OCI-LY7 (cell line): ENCODE measurements at regions not wholly inside any gene's neighbourhood (a gene's known extent, or its start where the extent isn't known, plus 50 kb on each side); places are given as distances from the start of the nearest gene placed in this dataset.

Experiments used
- BruUV-seq: library from RNA; stranded (reverse); fragments of 400-500 nt; replicated peaks from 2 replicates; lab custom pipeline; 2021; lab: Mats Ljungman, UMichigan
- CTCF ChIA-PET: fragments of 300-600 bp; sonication (Branson Sonifier 250); formaldehyde crosslinking; loops from one replicate; lab custom pipeline; 2022; ENCODE audit warnings: antibody characterized with exemption; ENCODE audit not compliant: unreplicated experiment; lab: Charles Lee
- POLR2A ChIA-PET: fragments of 300-600 bp; sonication (Branson Sonifier 250); formaldehyde crosslinking; loops from one replicate; lab custom pipeline; 2022; ENCODE audit warnings: antibody characterized with exemption; lab: Charles Lee
- DNase-seq: peaks from one replicate; pipeline ENCODE4 v3.0.0-alpha.2; 2015; ENCODE audit warnings: low spot score
- H2AFZ ChIP-seq: fragments of 200-600 bp; sonication (generic), shearing (Covaris generic); 2 replicates; pipeline ENCODE4 v1.6.1; 2014; ENCODE audit warnings: mild to moderate bottlenecking, antibody characterized with exemption, low read length, moderate library complexity
- H3K27ac ChIP-seq: fragments of 200-600 bp; sonication (generic); 2 replicates; pipeline ENCODE4 v1.5.1; 2014; ENCODE audit warnings: mixed run types, low read depth, mild to moderate bottlenecking, moderate library complexity, low read length, inconsistent platforms; ENCODE audit not compliant: poor library complexity, severe bottlenecking
- H3K36me3 ChIP-seq: fragments of 200-600 bp; sonication (generic); 2 replicates; pipeline ENCODE4 v1.6.1; 2014; ENCODE audit warnings: mild to moderate bottlenecking, antibody characterized with exemption, low read length, moderate library complexity, mixed read lengths; ENCODE audit not compliant: insufficient read depth
- H3K4me1 ChIP-seq: fragments of 200-600 bp; sonication (generic); 2 replicates; pipeline ENCODE4 v1.5.1; 2014; ENCODE audit warnings: mild to moderate bottlenecking, low read length; ENCODE audit not compliant: insufficient read depth, poor library complexity, severe bottlenecking
- H3K4me2 ChIP-seq: fragments of 200-600 bp; sonication (generic); 2 replicates; pipeline ENCODE4 v1.6.1; 2014; ENCODE audit warnings: mild to moderate bottlenecking, low read length
- H3K4me3 ChIP-seq: fragments of 200-600 bp; sonication (generic); 2 replicates; pipeline ENCODE4 v1.5.1; 2014; ENCODE audit warnings: mild to moderate bottlenecking, low read depth, low read length; ENCODE audit not compliant: poor library complexity, severe bottlenecking
- H3K79me2 ChIP-seq: fragments of 200-600 bp; sonication (generic); 2 replicates; pipeline ENCODE4 v1.6.1; 2016; ENCODE audit warnings: low read depth, mild to moderate bottlenecking, low read length, moderate library complexity, mixed read lengths; ENCODE audit not compliant: insufficient read depth
- H3K9me2 ChIP-seq: fragments of 200-600 bp; sonication (generic); 2 replicates; pipeline ENCODE4 v1.6.1; 2016; ENCODE audit warnings: mild to moderate bottlenecking, low read length, mixed read lengths; ENCODE audit not compliant: insufficient read depth
- H3K9me3 ChIP-seq: fragments of 200-600 bp; sonication (generic); 2 replicates; pipeline ENCODE4 v1.6.1; 2014; ENCODE audit warnings: mild to moderate bottlenecking, mixed run types, low read length, mixed read lengths
- H4K20me1 ChIP-seq: fragments of 200-600 bp; sonication (generic); 2 replicates; pipeline ENCODE4 v1.6.1; 2014; ENCODE audit warnings: mild to moderate bottlenecking, antibody characterized with exemption, low read length, moderate library complexity, mixed read lengths; ENCODE audit not compliant: insufficient read depth
- EZH2phosphoT487 ChIP-seq: fragments of 200-600 bp; sonication (generic); IDR thresholded peaks from 2 replicates; pipeline ENCODE4 v1.6.1; 2018; ENCODE audit warnings: low read depth, borderline replicate concordance, mild to moderate bottlenecking, mixed run types, antibody characterized with exemption, low read length, moderate library complexity, mixed read lengths
- intact Hi-C: fragments of 100-400 bp; cut with micrococcal nuclease; formaldehyde crosslinking; loops from one replicate; pipeline ENCODE4 v1.10.0; 2022; ENCODE audit not compliant: unreplicated experiment
- TF ChIP-seq, protein P1 (sequence below): fragments of 200-600 bp; sonication (generic); conservative IDR thresholded peaks from 2 replicates; pipeline ENCODE4 v1.5.1; 2014; ENCODE audit warnings: mild to moderate bottlenecking, antibody characterized with exemption, low read length, moderate library complexity, mixed read lengths

- Histone ChIP-seq H3K4me3 (no peak overlapping the region), H3K4me2 (no peak overlapping the region), H3K9me3 (no peaks in the 10 kb centered on the region), H2AFZ (no peak overlapping the region), H3K36me3 (no peaks in the 10 kb centered on the region), H4K20me1 (no peaks in the 10 kb centered on the region), H3K27ac (no peak overlapping the region), H3K79me2 (no peaks in the 10 kb centered on the region), H3K9me2 (no peaks in the 10 kb centered on the region), H3K4me1 (no peaks in the 10 kb centered on the region)
- intact Hi-C loops: no loop called here
- ChIA-PET CTCF (no interaction called here), POLR2A (no interaction called here)
- DNase-seq: no peak
- TF ChIP-seq, protein P1, sequence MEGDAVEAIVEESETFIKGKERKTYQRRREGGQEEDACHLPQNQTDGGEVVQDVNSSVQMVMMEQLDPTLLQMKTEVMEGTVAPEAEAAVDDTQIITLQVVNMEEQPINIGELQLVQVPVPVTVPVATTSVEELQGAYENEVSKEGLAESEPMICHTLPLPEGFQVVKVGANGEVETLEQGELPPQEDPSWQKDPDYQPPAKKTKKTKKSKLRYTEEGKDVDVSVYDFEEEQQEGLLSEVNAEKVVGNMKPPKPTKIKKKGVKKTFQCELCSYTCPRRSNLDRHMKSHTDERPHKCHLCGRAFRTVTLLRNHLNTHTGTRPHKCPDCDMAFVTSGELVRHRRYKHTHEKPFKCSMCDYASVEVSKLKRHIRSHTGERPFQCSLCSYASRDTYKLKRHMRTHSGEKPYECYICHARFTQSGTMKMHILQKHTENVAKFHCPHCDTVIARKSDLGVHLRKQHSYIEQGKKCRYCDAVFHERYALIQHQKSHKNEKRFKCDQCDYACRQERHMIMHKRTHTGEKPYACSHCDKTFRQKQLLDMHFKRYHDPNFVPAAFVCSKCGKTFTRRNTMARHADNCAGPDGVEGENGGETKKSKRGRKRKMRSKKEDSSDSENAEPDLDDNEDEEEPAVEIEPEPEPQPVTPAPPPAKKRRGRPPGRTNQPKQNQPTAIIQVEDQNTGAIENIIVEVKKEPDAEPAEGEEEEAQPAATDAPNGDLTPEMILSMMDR: no peak
- no peak for TF ChIP-seq EZH2phosphoT487
- no TSS peak for BruUV-seq
These were observed 838.6 kb downstream of the BCL11B start for GRCh38 chr14:98433436-98433835.

DNA sequence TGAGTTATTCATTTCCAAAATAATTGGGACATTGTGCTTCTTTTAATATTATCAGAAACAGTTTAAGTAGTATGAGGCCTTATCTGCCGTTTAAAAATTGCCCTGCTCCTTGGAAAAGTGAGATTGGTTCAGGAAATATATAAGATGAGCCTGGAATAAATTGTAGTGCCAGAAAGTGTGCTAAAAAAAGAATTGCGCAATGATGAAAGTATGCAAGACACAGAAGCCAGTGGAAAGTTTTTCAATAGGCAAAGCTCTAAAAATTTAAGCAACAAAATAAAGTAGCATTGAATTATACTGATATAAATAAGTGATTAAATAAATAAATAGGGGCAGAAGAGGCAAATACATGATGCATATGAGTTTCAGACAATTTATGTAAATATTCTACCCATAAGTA is 834.9 kb downstream of the BCL11B start:
- Histone ChIP-seq H3K9me3 (no peaks in the 10 kb centered on the region), H3K4me3 (no peak overlapping the region), H3K4me1 (no peaks in the 10 kb centered on the region), H3K9me2 (no peaks in the 10 kb centered on the region), H4K20me1 (no peaks in the 10 kb centered on the region), H3K27ac (no peak overlapping the region), H3K4me2 (no peak overlapping the region), H2AFZ (no peak overlapping the region), H3K79me2 (no peaks in the 10 kb centered on the region), H3K36me3 (no peaks in the 10 kb centered on the region)
- no TSS peak for BruUV-seq
- DNase-seq: no peak
- TF ChIP-seq, protein P1: no peak
- TF ChIP-seq EZH2phosphoT487: no peak
- intact Hi-C loops: no loop called here
- CTCF ChIA-PET: no interaction called here
- POLR2A ChIA-PET: no interaction called here

GRCh38 chr14:98444077-98444476 is 827.9 kb downstream of the BCL11B start:
- Histone ChIP-seq H2AFZ (no peak overlapping the region), H3K9me3 (no peaks in the 10 kb centered on the region), H3K4me1 (no peaks in the 10 kb centered on the region), H3K4me2 (no peak overlapping the region), H3K27ac (no peak overlapping the region), H4K20me1 (no peaks in the 10 kb centered on the region), H3K79me2 (no peaks in the 10 kb centered on the region), H3K9me2 (no peaks in the 10 kb centered on the region), H3K36me3 (no peaks in the 10 kb centered on the region), H3K4me3 (no peak overlapping the region)
- DNase-seq: no peak
- intact Hi-C loops: no loop called here
- ChIA-PET POLR2A (no interaction called here), CTCF (no interaction called here)
- TF ChIP-seq EZH2phosphoT487: no peak
- TF ChIP-seq, protein P1: no peak
- no TSS peak for BruUV-seq
